Panc1 (cell line): ENCODE measurements at regions not wholly inside any gene's neighbourhood (a gene's known extent, or its start where the extent isn't known, plus 50 kb on each side); places are given as distances from the start of the nearest gene placed in this dataset.
"Not testable (repeated sequence)": the region's sequence is repeated elsewhere in the genome, so short reads cannot be mapped to it uniquely, and the experiment has no call there.

ENCODE experiments used
- CTCF ChIP-seq: fragments of 450-650 bp; IDR thresholded peaks from 2 replicates; pipeline ENCODE4 v1.5.1; 2017; ENCODE audit warnings: mild to moderate bottlenecking
- POLR2AphosphoS5 ChIP-seq: IDR thresholded peaks from 2 replicates; pipeline ENCODE4 v1.6.1; 2012; ENCODE audit warnings: mild to moderate bottlenecking, low read depth, low read length, moderate library complexity
- REST ChIP-seq, 2 experiments: IDR thresholded peaks; 2 replicates each; pipeline ENCODE4 v1.6.1; 2011 to 2012; ENCODE audit warnings: low read depth in 2 of 2, control low read depth in 1 of 2, low read length in 1 of 2, mild to moderate bottlenecking in 1 of 2, moderate library complexity in 1 of 2; ENCODE audit not compliant: insufficient read depth in 1 of 2

- TF ChIP-seq CTCF; POLR2AphosphoS5; REST (IDR thresholded peaks at IDR 0.05; ENCODE audit: insufficient read depth in 1 of 2, low read depth in 2 of 2, low read length in 1 of 2): not testable (repeated sequence)
Measured at GRCh38 chr16:29185872-29186271, 201.0 kb downstream of the LAT start.
